GM12878 (cell line): ENCODE measurements at regions not wholly inside any gene's neighbourhood (a gene's known extent, or its start where the extent isn't known, plus 50 kb on each side); places are given as distances from the start of the nearest gene placed in this dataset.

ENCODE experiments used
- ATAC-seq: fragments of 200-7000 bp; cut with Tn5 transposase; 3 replicates; pipeline ENCODE4 v1.9.1; 2020; ENCODE audit warnings: mild to moderate bottlenecking, moderate library complexity
- BruUV-seq: library from RNA; stranded (reverse); fragments of 400-500 nt; replicated peaks from 2 replicates; lab custom pipeline; 2021; lab: Mats Ljungman, UMichigan
- CTCF ChIA-PET: fragments of 300-600 bp; sonication (Branson Sonifier 250); formaldehyde crosslinking; extraction: SDS; loops from one replicate; lab custom pipeline; 2021; ENCODE audit warnings: inconsistent platforms; lab: Yijun Ruan, JAX
- POLR2A ChIA-PET: fragments of 350-600 bp; formaldehyde crosslinking; extraction: SDS; loops from one replicate; lab custom pipeline; 2021; ENCODE audit warnings: inconsistent platforms; lab: Charles Lee
- RAD21 ChIA-PET: fragments of 300-600 bp; sonication (Branson Sonifier 250); formaldehyde crosslinking; loops from one replicate; lab custom pipeline; 2023; ENCODE audit warnings: antibody characterized with exemption; ENCODE audit not compliant: unreplicated experiment; lab: Charles Lee
- SMC1A ChIA-PET: fragments of 300-600 bp; sonication (Branson Sonifier 250); formaldehyde crosslinking; loops from one replicate; lab custom pipeline; 2023; ENCODE audit not compliant: unreplicated experiment, uncharacterized antibody; lab: Charles Lee
- DNase-seq: peaks from one replicate; pipeline ENCODE4 v3.0.0-alpha.2; 2011; ENCODE audit warnings: low read depth, low spot score
- FAIRE-seq: peaks from 3 replicates; lab custom pipeline; 2011; peaks lifted over from hg19 to GRCh38; lab: Jason Lieb, UNC
- H2AFZ ChIP-seq: 2 replicates; pipeline ENCODE4 v1.6.0; 2011; ENCODE audit warnings: low read depth, low read length, control low read depth; ENCODE audit not compliant: control insufficient read depth
- H3K27ac ChIP-seq: 2 replicates; pipeline ENCODE4 v1.5.1; 2011; ENCODE audit warnings: control low read depth; ENCODE audit not compliant: control insufficient read depth, insufficient read depth
- H3K27me3 ChIP-seq, 2 experiments: replicated peaks in 1 of 2; 2 replicates each; pipeline versions ENCODE4 v1.6.0 to v1.6.1; 2011; ENCODE audit warnings: low read length in 1 of 2; ENCODE audit not compliant: control insufficient read depth in 2 of 2, insufficient read depth in 2 of 2
- H3K36me3 ChIP-seq, 2 experiments: 2 replicates each; pipeline ENCODE4 v1.5.1; 2011; ENCODE audit warnings: low read length in 1 of 2; ENCODE audit not compliant: control insufficient read depth in 2 of 2, insufficient read depth in 2 of 2
- H3K4me1 ChIP-seq: 2 replicates; pipeline ENCODE4 v1.6.1; 2011; ENCODE audit warnings: mild to moderate bottlenecking, low read length, moderate library complexity, mixed read lengths; ENCODE audit not compliant: control insufficient read depth, insufficient read depth
- H3K4me2 ChIP-seq: 2 replicates; pipeline ENCODE4 v1.6.0; 2011; ENCODE audit warnings: control low read depth; ENCODE audit not compliant: control insufficient read depth, insufficient read depth
- H3K4me3 ChIP-seq: fragments of 200-600 bp; sonication (generic); 2 replicates; pipeline ENCODE4 v1.5.1; 2016
- H3K79me2 ChIP-seq: 2 replicates; pipeline ENCODE4 v1.6.0; 2011; ENCODE audit warnings: low read length; ENCODE audit not compliant: control insufficient read depth, insufficient read depth
- H3K9ac ChIP-seq: 2 replicates; pipeline ENCODE4 v1.8.0; 2011; ENCODE audit warnings: low read length, control low read depth, mixed read lengths; ENCODE audit not compliant: control insufficient read depth, insufficient read depth
- H3K9me3 ChIP-seq: replicated peaks from 3 replicates; pipeline ENCODE4 v1.5.1; 2011; ENCODE audit warnings: mild to moderate bottlenecking, low read length; ENCODE audit not compliant: control insufficient read depth, insufficient read depth
- H4K20me1 ChIP-seq: 2 replicates; pipeline ENCODE4 v1.6.0; 2011; ENCODE audit not compliant: control insufficient read depth, insufficient read depth
- ASH2L ChIP-seq: fragments of 300-600, 200-600 bp; sonication (generic); IDR thresholded peaks from 2 replicates; pipeline ENCODE4 v1.6.1; 2017; ENCODE audit warnings: low read depth, mild to moderate bottlenecking, borderline replicate concordance
- E2F8 ChIP-seq: fragments of 450-650 bp; IDR thresholded peaks from 2 replicates; pipeline ENCODE4 v1.6.1; 2018; ENCODE audit warnings: mild to moderate bottlenecking, low read depth, moderate library complexity; ENCODE audit not compliant: partially characterized antibody
- HDGF ChIP-seq: fragments of 450-650 bp; IDR thresholded peaks from 2 replicates; pipeline ENCODE4 v1.6.1; 2016; ENCODE audit warnings: antibody characterized with exemption
- IKZF1 ChIP-seq: fragments of 450-650 bp; conservative IDR thresholded peaks from 2 replicates; pipeline ENCODE4 v1.6.1; 2017; ENCODE audit warnings: antibody characterized with exemption, mild to moderate bottlenecking
- JUNB ChIP-seq: IDR thresholded peaks from 2 replicates; pipeline ENCODE4 v1.6.1; 2016; ENCODE audit warnings: antibody characterized with exemption, mild to moderate bottlenecking
- MEF2A ChIP-seq: IDR thresholded peaks from 2 replicates; pipeline ENCODE4 v1.6.1; 2011; ENCODE audit warnings: low read depth, mild to moderate bottlenecking, low read length, moderate library complexity; ENCODE audit not compliant: insufficient read depth
- MEF2B ChIP-seq: fragments of 450-650 bp; IDR thresholded peaks from 2 replicates; pipeline ENCODE4 v1.6.1; 2018; ENCODE audit warnings: mild to moderate bottlenecking, moderate library complexity; ENCODE audit not compliant: partially characterized antibody, poor library complexity, severe bottlenecking
- NFYA ChIP-seq: IDR thresholded peaks from 2 replicates; pipeline ENCODE4 v1.6.1; 2011; ENCODE audit warnings: low read depth, mild to moderate bottlenecking, low read length, improper control_type of control experiment, borderline replicate concordance
- PAX5 ChIP-seq: IDR thresholded peaks from 2 replicates; pipeline ENCODE4 v1.6.1; 2011; ENCODE audit warnings: low read depth, low read length, borderline replicate concordance
- PKNOX1 ChIP-seq: fragments of 450-650 bp; IDR thresholded peaks from 2 replicates; pipeline ENCODE4 v1.6.1; 2016; ENCODE audit warnings: mild to moderate bottlenecking
- RAD21 ChIP-seq: IDR thresholded peaks from 2 replicates; pipeline ENCODE4 v1.6.1; 2011; ENCODE audit warnings: mild to moderate bottlenecking, low read depth, low read length, moderate library complexity; ENCODE audit not compliant: insufficient read depth
- RUNX3 ChIP-seq: IDR thresholded peaks from 2 replicates; pipeline ENCODE4 v1.6.1; 2012; ENCODE audit warnings: low read length, inconsistent platforms
- SP1 ChIP-seq: IDR thresholded peaks from one replicate; pipeline ENCODE4 v1.6.1; 2011; ENCODE audit warnings: low read depth, low read length
- ZBTB4 ChIP-seq: fragments of 450-650 bp; formaldehyde crosslinking; IDR thresholded peaks from 2 replicates; pipeline ENCODE4 v1.4.0; 2022; ENCODE audit warnings: mild to moderate bottlenecking, moderate library complexity
- ZNF207 ChIP-seq: fragments of 450-650 bp; IDR thresholded peaks from 2 replicates; pipeline ENCODE4 v1.6.1; 2014; ENCODE audit warnings: antibody characterized with exemption, mild to moderate bottlenecking, borderline replicate concordance
- ZNF384 ChIP-seq: IDR thresholded peaks from 2 replicates; pipeline ENCODE4 v1.6.1; 2012; ENCODE audit warnings: low read depth, mild to moderate bottlenecking, low read length, improper control_type of control experiment, borderline replicate concordance
- WGBS: methylation state at CpG from one replicate; pipeline ENCODE4 v1.1.6; 2016; ENCODE audit warnings: low lambda C conversion rate; ENCODE audit not compliant: insufficient replicate concordance, insufficient coverage; ENCODE audit errors: missing lambda C conversion rate; 5-methylcytosine and 5-hydroxymethylcytosine counted together
- in situ Hi-C: fragments of 300-500 bp; cut with MboI; formaldehyde crosslinking; loops from 9 replicates; pipeline ENCODE4 v1.14.3; 2018; ENCODE audit warnings: mixed read lengths
- intact Hi-C: fragments of 100-400 bp; cut with micrococcal nuclease; formaldehyde crosslinking; loops from one replicate; pipeline ENCODE4 v1.14.2; 2022; ENCODE audit not compliant: unreplicated experiment

- no TSS peak for BruUV-seq
- H3K4me2 ChIP-seq: peak overlapping the region; percentile 54
- H4K20me1 ChIP-seq: no peaks in the 10 kb centered on the region
- in situ Hi-C loops: no loop called here
- H3K4me3 ChIP-seq: 0 out of 2 replicates have a peak overlapping the region, but pooled peaks have one; percentile 6
- H3K27me3 ChIP-seq: no peaks in the 10 kb centered on the region
- H3K9ac ChIP-seq: 0 out of 2 replicates have a peak overlapping the region, but pooled peaks have one; percentile 11
- FAIRE-seq: peak; percentile 38
- peaks cover 7% of the 10 kb centered on the region for H3K79me2 ChIP-seq
- ChIA-PET RAD21 (interaction anchor here (0.8 to 2.4 kb wide), 7 partner anchors 11 to 347 kb away, joined by 3 to 14 read pairs (median 4); a partner anchor contains a TSS), SMC1A (interaction anchor here (0.6 to 3.0 kb wide), 10 partner anchors 11 to 347 kb away, joined by 3 to 18 read pairs (median 4); partner anchors contain the start of gene BTN2A2), POLR2A (interaction anchor here (0.6 to 3.8 kb wide), 11 partner anchors 12 to 311 kb away, joined by 4 to 28 read pairs (median 8); a partner anchor contains a TSS), CTCF (interaction anchor here (0.6 to 1.9 kb wide), 8 partner anchors 10 to 49 kb away, joined by 3 to 7 read pairs (median 4); a partner anchor contains a TSS)
- peak; percentile 13; the same call in 2 of the 3 replicates for ATAC-seq
- peak overlapping the region; percentile 96 for H3K27ac ChIP-seq
- 0% methylated on average over 5 of the region's 5 CpGs for WGBS
- peaks cover 8% of the 10 kb centered on the region; the same call in 2 of the 3 replicates for H3K9me3 ChIP-seq
- no peak for DNase-seq
- intact Hi-C loops: no loop called here
- peak overlapping the region; percentile 52 for H2AFZ ChIP-seq
- H3K36me3 ChIP-seq: no peaks in the 10 kb centered on the region
- H3K4me1 ChIP-seq: peaks cover 22% of the 10 kb centered on the region
- TF ChIP-seq JUNB (no peak), ZNF384 (0 out of 2 replicates have a peak, but pooled peaks have one; percentile 52), ZNF207 (no peak), MEF2A (no peak), MEF2B (no peak), RAD21 (no peak), ASH2L (no peak), PKNOX1 (peak; percentile 92), RUNX3 (peak; percentile 46), HDGF (no peak), NFYA (no peak), ZBTB4 (CRISPR knock-in tag) (no peak), IKZF1 (no peak), PAX5 (no peak), E2F8 (no peak), SP1 (no peak)
Observed at GRCh38 chr6:26222571-26222970, 135.3 kb downstream of the HFE start.
